Fibroblast of lung (primary cell): ENCODE measurements at regions not wholly inside any gene's neighbourhood (a gene's known extent, or its start where the extent isn't known, plus 50 kb on each side); places are given as distances from the start of the nearest gene placed in this dataset.

Source experiments
- EZH2 ChIP-seq: IDR thresholded peaks from 2 replicates; pipeline ENCODE4 v1.5.1; 2012; ENCODE audit warnings: low read length, control low read depth, mild to moderate bottlenecking; ENCODE audit errors: missing control alignments
- TF ChIP-seq, protein P1 (sequence below), 2 donors: IDR thresholded peaks in 1 of 2; conservative IDR thresholded peaks in 1 of 2; 1 replicate in 1 of 2; 2 replicates in 1 of 2; pipeline ENCODE4 v1.5.1; 2011 to 2012; ENCODE audit warnings: low read length in 2 of 2, control low read depth in 1 of 2, inconsistent platforms in 1 of 2, low read depth in 1 of 2, mild to moderate bottlenecking in 1 of 2

DNA sequence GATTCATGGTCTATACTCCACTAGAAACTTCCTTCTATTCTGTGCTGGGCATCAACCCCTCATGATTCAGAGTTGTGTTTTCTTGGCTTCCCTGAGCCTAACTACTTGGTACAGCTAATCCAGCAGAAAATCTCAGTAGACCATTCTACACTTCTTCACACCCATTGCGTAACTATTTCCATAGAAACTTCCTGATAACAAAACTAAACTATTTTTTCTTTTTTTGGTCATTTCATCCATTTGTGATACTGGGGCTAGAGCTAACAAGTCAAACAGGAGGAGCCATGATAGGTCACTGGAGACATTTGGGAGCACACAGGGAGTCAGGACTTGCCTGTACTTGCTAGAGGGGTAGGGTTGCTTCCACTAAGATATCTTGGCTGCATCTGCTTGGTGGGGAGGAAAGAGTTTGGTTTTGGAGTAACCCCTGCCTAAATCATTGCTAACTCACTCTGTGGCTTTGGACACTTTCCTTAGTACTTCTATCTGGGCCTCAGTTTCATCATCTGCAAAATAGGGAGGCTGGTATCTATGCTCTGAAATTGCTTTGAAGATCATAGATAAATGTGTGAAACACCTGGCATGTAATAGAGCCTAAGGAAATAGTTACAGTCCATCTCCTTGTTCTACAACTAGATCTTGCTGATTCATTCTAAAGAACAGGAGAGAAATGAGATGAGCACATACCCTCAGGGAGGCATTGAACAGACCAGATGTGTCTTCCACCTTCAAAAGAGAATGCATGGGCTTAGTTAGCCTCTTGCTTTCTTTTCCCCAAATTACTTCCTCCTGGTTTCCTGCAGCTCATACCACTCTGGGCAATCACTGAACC is 127.9 kb upstream of the ADGRF1 start:
- TF ChIP-seq, protein P1, sequence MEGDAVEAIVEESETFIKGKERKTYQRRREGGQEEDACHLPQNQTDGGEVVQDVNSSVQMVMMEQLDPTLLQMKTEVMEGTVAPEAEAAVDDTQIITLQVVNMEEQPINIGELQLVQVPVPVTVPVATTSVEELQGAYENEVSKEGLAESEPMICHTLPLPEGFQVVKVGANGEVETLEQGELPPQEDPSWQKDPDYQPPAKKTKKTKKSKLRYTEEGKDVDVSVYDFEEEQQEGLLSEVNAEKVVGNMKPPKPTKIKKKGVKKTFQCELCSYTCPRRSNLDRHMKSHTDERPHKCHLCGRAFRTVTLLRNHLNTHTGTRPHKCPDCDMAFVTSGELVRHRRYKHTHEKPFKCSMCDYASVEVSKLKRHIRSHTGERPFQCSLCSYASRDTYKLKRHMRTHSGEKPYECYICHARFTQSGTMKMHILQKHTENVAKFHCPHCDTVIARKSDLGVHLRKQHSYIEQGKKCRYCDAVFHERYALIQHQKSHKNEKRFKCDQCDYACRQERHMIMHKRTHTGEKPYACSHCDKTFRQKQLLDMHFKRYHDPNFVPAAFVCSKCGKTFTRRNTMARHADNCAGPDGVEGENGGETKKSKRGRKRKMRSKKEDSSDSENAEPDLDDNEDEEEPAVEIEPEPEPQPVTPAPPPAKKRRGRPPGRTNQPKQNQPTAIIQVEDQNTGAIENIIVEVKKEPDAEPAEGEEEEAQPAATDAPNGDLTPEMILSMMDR (conservative IDR thresholded peaks at IDR 0.05 in 1 of 2, IDR thresholded peaks at IDR 0.05 in 1 of 2; ENCODE audit: low read depth in 1 of 2, low read length in 2 of 2), result no peak
- TF ChIP-seq EZH2, result no peak
